ENCODE measurements at regions not wholly inside any gene's neighbourhood (a gene's known extent, or its start where the extent isn't known, plus 50 kb on each side); places are given as distances from the start of the nearest gene placed in this dataset.
"Not testable (repeated sequence)": the region's sequence is repeated elsewhere in the genome, so short reads cannot be mapped to it uniquely, and the experiment has no call there.

- DNase-seq: no peak
These were observed 64.9 kb downstream of the FAM170A start for GRCh38 chr5:119694284-119694683.

GRCh38 chr5:119706049-119706448, 76.7 kb downstream of the FAM170A start:
- no peak for DNase-seq

- no peak for DNase-seq
These were observed 78.9 kb downstream of the FAM170A start for GRCh38 chr5:119708076-119708790.

- DNase-seq: no peak
These were observed 92.4 kb downstream of the FAM170A start for GRCh38 chr5:119721775-119722174.

- not testable (repeated sequence) for DNase-seq
These were observed 95.9 kb downstream of the FAM170A start for GRCh38 chr5:119725291-119725690.

GRCh38 chr5:119726544-119726943, 97.2 kb downstream of the FAM170A start:
- no peak for DNase-seq

- no peak for DNase-seq
These were observed 110.9 kb downstream of the FAM170A start for GRCh38 chr5:119740225-119740624.

GRCh38 chr5:119741691-119742090, 112.3 kb downstream of the FAM170A start:
- DNase-seq: no peak

- DNase-seq: no peak
These were observed 113.0 kb downstream of the FAM170A start for GRCh38 chr5:119742311-119742710.

- peak in 1 of 2 donors; percentile 7 for DNase-seq
These were observed 114.6 kb downstream of the FAM170A start for GRCh38 chr5:119743927-119744326.

- no peak for DNase-seq
These were observed 116.6 kb downstream of the FAM170A start for GRCh38 chr5:119745976-119746375.

- no peak for DNase-seq
These were observed 117.6 kb downstream of the FAM170A start for GRCh38 chr5:119746984-119747383.

- no peak for DNase-seq
These were observed 121.8 kb downstream of the FAM170A start for GRCh38 chr5:119750887-119751733.

GRCh38 chr5:119751734-119752094, 122.4 kb downstream of the FAM170A start:
- no peak for DNase-seq

- DNase-seq: no peak
These were observed 123.8 kb downstream of the FAM170A start for GRCh38 chr5:119752921-119753886.

GRCh38 chr5:119754825-119755224, 125.5 kb downstream of the FAM170A start:
- not testable (repeated sequence) for DNase-seq

GRCh38 chr5:119757276-119757675, 127.9 kb downstream of the FAM170A start:
- no peak for DNase-seq

GRCh38 chr5:119769695-119770693, 140.6 kb downstream of the FAM170A start:
- not testable (repeated sequence) for DNase-seq

GRCh38 chr5:119780145-119780544, 150.8 kb downstream of the FAM170A start:
- not testable (repeated sequence) for DNase-seq

- DNase-seq: no peak
These were observed 155.7 kb downstream of the FAM170A start for GRCh38 chr5:119785057-119785456.

GRCh38 chr5:119789406-119790117, 160.2 kb downstream of the FAM170A start:
- DNase-seq: no peak

Measured in bone marrow (tissue), 2 donors.